ENCODE measurements at regions not wholly inside any gene's neighbourhood (a gene's known extent, or its start where the extent isn't known, plus 50 kb on each side); places are given as distances from the start of the nearest gene placed in this dataset.

DNA sequence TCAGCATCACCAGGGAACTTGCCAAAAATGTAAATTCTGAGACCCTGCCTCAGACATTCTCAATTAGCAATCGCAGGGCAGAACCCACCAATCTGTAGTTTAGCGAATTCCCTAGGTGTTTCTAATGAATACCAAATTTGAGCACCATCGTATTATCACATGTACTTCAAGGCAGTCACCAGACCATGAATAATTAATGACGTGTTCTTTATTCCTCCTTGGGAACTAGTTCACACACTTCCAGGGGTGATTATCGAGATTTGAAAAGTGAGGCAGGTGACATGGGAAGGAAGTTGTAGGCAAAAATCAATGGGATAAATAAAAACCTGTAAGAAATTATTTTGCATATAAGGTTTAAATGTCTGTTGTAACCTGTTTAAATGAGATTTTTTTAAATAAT is 102.5 kb upstream of the CRIM1 start (continued):
- no peak for TF ChIP-seq GTF2F1 (IDR thresholded peaks at IDR 0.05; ENCODE audit: borderline replicate concordance, low read depth, low read length)
- TF ChIP-seq EGR1 (IDR thresholded peaks at IDR 0.05; ENCODE audit: borderline replicate concordance, low read depth, low read length), result no peak
- TF ChIP-seq POLR2AphosphoS5 (IDR thresholded peaks at IDR 0.05; ENCODE audit: low read depth, low read length), result no peak
- no peak for TF ChIP-seq ZNF274 (IDR thresholded peaks at IDR 0.05; ENCODE audit: borderline replicate concordance, extremely low read depth, low read length)
- no peak for TF ChIP-seq BRCA1 (IDR thresholded peaks at IDR 0.05; ENCODE audit: low read depth, low read length)
- no peak for TF ChIP-seq TEAD4 (IDR thresholded peaks at IDR 0.05; ENCODE audit: low read depth, low read length)

Measured in H1 (cell line).